HG02852 (cell line): ENCODE measurements at regions not wholly inside any gene's neighbourhood (a gene's known extent, or its start where the extent isn't known, plus 50 kb on each side); places are given as distances from the start of the nearest gene placed in this dataset.

Experiments used
- ATAC-seq: cut with Tn5 transposase; IDR thresholded peaks from one replicate; pipeline ENCODE4 v1.9.1; 2021; ENCODE audit warnings: mild to moderate bottlenecking, moderate library complexity; ENCODE audit not compliant: unreplicated experiment

DNA sequence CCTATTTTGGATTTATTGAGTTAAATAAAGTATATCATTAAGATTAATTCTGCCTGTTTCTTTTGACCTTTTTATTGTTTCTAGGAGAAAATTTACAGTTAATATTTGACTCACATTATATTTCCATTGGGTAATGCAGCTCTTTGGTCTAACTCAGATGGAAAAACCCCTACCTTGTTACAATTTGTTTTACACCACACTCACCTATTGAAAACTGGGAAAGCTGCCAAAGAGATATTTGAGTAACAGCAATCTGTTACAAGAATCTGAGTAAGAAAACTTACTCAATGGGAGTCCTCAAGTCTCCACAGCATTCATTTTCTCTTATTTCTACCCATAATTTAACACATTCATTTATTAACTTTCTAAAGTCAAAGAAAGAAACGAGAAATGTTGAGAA is 108.0 kb upstream of the TLL1 start:
- no peak for ATAC-seq

DNA sequence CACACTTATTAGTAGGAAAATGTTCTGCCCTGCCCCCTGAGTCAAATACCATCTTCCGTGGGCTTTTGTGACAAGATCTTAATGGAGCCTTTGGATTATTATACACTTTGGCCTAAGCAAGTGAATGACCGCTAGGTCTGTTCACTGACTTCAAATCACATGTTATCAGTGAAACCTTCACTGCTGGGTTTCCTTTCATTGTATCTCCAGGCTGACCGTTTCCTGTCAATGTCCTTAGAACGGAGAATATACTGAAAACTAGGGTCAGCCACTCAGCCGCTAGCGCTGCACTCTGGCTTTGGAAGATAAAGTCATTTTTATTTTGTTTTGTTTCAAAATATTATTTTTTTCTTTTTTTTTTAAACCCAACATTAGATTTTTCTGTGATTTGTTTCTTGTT is 107.0 kb upstream of the TLL1 start:
- no peak for ATAC-seq

DNA sequence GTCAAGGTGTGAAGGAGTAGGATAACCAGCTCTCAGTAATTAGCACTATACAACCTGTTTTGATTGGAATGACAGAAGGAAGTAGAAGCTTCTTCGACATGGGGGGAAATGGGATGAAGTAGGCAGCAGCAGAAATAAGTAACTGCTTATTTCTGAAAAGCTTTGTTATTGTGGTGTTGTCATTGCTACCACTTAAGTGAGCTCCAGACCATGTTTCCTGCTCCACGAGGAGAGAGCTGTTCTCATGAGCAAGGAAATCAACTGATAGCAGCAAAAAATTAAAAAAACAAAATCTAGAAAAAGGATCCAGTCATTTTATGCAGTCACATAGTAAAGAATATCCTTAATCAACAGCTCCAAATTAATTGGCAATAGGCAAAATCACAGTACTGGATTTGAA is 106.1 kb upstream of the TLL1 start:
- ATAC-seq, result no peak

- ATAC-seq, result no peak
These were observed 105.4 kb upstream of the TLL1 start for GRCh38 chr4:165767671-165768070.

GRCh38 chr4:165768281-165768680 is 104.8 kb upstream of the TLL1 start:
- ATAC-seq, result no peak

DNA sequence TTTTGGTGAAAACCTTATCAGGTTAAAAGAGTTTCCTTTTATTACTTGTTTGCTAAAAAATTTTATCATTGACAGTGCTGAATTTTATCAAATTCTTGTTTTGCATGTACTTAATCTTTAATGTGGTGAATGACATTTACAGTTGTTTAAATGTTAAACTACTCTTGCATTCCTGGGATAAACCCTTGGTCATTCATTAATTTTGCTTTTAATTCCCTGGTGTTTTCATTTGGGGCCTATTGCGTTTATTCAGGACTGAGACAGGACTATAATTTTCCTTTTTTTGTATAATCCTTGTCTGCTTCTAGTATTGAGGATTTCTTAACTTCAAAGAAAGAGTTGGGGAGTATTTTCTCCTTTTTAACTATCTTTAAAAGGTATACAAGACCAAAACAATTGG is 98.7 kb upstream of the TLL1 start:
- no peak for ATAC-seq

DNA sequence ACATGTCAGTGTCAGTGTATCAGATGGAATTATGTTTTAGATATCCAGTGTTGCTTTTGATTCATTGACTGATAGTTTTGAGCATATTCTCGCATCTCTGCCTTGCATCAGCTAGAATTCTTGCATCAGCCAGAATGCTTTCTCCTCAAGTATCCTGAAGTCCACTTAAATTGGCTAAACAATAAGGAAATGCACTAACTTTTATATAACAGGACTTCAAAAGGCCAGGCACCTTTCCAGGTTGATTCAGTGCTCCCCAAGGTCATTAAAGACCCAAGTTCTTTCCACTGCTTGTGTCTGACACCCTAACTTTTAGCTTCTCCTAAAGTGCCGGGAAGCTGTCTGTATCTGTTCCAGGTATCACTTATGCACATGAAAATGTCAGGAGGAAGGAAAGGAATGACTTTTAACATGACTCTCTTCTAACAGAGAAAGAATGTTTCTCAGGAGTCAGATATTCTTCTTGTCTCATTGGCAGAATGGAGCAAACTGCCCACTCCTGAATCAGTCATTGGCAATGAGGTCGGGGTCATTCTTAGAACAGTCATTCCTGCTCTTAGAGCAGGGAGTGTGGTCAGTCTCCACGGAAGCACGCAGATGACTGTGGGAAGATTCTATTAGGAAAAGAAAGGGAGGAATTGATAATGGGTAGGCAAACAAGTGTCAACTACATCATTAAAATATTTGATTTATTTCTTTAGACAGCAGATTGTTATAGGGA is 92.9 kb upstream of the TLL1 start:
- ATAC-seq, result no peak

DNA sequence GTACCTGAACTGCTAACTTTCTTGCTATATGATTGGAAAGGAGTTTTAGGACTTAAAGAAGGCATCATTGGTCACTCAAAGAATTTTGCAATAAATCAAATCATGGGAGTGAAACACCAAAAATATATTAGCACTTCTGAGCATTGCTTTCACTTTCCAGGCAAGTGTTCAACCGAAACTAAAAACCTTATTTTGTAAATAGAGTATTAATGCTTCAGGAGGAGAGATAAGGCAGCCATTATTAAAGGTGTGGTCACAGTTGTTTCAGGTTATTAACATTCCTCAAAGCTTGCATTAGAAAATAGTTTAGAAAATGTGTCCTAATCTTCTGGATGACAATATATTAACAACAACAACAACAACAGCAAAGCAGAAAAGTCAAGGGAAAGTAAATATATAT is 92.3 kb upstream of the TLL1 start:
- no peak for ATAC-seq

DNA sequence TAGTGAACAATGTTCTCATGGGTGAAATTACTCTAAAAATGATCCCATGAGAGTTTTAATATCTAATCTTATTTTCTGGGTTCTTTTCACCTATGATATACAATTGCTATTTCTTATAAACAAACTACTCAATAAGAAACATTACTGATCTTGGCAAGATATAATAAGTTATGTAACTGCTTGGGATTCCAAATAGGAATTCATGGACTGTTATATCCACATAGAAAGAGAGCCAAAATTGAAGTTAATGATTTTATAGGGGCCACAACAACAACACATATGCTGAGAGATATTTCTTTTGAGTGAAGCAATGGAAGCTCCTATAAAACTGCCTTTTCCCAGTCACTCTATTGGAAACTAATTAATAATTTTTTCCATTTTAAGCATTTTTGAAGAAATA is 90.4 kb upstream of the TLL1 start:
- ATAC-seq, result no peak

DNA sequence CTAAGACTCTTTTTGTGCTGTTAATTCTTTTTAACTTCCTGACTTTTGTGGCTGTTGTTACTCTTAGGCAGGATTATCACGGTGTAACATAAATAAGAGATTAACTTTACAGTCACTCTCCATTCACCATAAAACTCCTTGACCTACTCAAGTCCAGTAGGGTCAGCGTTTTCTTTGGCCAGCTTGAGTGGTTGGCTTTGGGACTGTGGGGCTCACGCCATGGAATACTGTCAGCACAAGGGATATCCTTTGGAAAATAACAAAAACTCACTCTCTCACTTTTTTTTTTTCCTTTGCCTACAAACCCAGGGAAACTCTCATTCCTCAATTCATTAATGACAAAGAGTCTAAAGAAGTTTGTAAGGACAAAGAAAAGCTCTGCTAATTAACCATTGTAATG is 89.4 kb upstream of the TLL1 start:
- no peak for ATAC-seq

DNA sequence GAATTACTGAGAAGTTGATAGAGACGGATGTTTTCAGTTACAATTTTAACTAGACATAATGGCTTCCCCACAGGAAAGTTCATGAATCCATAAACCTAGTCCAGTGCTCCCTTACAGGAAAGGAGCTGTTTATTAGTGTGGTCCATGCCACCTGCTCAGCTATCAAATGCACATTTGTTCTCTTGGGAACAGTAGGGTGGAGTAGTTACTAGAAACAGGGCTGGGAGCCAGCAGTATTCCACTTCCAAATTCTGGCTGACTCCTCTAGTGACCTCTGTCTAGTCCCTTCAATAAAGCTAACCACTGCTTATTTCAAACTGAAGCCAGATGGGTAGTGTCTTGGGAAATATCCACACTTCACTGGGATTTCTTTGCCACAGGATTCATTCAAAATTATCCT is 88.4 kb upstream of the TLL1 start:
- ATAC-seq, result no peak

- no peak for ATAC-seq
These were observed 87.7 kb upstream of the TLL1 start for GRCh38 chr4:165785337-165785736.

GRCh38 chr4:165787516-165788274 is 85.3 kb upstream of the TLL1 start:
- no peak for ATAC-seq

GRCh38 chr4:165788686-165789463 is 84.2 kb upstream of the TLL1 start:
- ATAC-seq, result no peak

DNA sequence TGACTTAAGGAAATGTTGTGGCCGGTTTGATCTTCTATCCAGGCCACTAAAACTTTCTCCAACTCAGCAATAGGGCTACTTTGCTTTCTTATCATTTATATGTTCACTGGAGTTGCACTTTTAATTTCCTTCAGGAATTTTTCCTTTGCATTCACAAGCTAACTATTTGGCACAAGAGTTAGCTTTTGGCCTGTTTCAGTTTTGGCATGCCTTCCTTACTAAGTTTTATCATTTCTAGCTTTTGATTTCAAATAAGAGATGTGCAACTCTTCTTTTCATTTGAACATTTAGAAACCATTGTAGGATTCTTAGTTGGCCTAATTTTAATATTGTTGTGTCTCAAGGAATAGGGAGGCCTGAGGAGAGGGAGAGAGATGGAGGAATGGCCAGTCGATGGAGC is 79.8 kb upstream of the TLL1 start:
- no peak for ATAC-seq

DNA sequence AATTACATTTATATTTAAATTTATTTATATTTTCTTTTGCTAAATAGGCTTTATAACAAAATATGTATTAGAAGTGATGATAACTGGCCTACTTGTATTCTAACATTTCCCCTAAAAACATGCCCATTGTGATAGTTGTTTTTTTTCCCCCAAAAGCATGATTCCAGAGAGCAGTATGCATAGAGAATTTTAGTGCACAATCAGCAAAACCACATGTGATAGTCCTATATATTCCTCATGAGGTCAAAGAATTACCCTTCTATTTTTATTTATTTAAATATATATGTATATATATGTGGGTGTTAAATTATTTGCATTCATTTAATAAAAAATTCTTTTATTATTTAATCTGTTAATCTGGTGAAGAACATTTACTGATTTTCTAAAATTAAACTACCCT is 78.2 kb upstream of the TLL1 start:
- ATAC-seq, result no peak

DNA sequence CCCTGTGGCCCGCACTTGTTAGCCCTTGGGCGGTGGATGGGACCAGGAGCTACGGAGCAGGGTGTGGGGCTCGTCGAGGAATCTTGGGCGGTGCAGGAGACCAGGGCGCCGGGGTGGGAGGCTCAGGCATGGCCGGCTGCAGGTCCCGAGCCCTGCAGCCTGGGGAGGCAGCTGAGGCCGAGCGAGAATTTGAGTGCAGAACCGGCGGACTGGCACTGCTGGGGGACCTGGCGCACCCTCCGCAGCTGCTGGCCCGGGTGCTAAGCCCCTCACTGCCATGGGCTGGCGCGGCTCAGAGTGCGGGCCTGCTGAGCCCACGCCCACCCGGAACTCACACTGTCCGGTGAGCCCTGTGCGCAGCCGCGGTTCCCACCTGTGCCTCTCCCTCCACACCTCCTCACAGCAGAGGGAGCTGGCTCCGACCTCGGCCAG is 73.6 kb upstream of the TLL1 start:
- ATAC-seq, result no peak

DNA sequence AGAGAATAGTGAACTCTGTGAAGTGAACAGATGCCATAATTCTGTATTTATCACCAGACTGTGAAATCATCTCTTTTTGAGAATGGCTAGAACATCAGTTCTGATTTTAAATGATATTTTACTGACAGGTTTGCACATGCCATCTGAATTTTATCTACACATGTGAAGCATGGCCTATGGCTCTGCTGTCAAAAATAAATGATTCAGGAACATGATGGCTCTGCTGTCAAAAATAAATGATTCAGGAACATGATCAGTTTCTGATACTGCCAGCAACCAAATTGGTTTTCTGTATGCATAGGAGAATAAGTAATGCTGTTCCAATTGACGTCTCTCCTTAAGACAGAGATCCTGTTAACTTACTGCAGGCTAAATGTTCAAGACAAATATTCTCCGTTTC is 70.6 kb upstream of the TLL1 start:
- ATAC-seq, result no peak

DNA sequence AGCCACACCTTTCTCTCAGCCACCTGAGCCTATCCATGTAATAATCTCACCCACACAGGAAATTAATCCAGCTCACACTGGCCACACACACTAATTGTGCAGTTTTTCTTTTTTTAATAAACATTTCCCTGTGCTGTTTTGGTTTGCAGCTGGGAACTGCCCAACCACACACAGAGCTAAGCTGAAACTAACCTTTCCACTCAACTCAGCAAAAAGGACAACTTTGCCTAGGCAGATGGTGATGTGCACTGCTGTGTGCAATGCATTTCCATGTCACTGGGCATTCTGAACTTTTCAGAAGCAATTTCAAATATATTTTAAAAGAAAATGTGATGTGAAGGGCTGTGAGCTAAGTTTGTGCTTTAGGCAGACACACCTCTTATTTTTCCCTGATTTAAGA is 70.0 kb upstream of the TLL1 start:
- ATAC-seq, result no peak

GRCh38 chr4:165805406-165805805 is 67.6 kb upstream of the TLL1 start:
- no peak for ATAC-seq

- ATAC-seq, result no peak
These were observed 66.4 kb upstream of the TLL1 start for GRCh38 chr4:165806613-165807012.

DNA sequence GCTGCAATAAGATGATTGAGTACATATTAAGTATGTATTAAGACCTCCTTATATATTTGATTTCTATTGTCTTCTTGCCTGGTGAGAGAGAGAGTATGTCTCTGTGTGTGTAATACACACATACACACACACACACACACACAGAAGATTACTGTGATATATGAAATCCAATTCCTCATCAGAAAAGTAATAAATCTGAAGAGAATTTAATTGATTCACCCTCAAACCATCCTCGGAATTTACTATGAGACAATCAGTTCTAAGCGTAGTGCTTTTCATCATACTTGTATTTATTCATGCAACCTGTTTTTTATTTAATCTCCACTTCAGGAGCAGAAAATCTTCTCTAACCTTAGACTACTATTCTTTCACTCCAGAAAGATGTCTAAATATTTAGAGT is 62.3 kb upstream of the TLL1 start:
- ATAC-seq, result no peak
